ENCODE measurements at regions not wholly inside any gene's neighbourhood (a gene's known extent, or its start where the extent isn't known, plus 50 kb on each side); places are given as distances from the start of the nearest gene placed in this dataset.

- peak overlapping the region; percentile 4; the same call in 1 of the 2 replicates for H3K9ac ChIP-seq (ENCODE audit: low read depth, low read length)
These were observed 104.1 kb downstream of the EVX1 start for GRCh38 chr7:27346531-27347275.

GRCh38 chr7:27347276-27347640 is 104.7 kb downstream of the EVX1 start:
- no peaks in the 10 kb centered on the region for H3K36me3 ChIP-seq (ENCODE audit: insufficient read depth, low read length)
- H3K4me1 ChIP-seq (ENCODE audit: insufficient read depth, low read length), result peaks cover 19% of the 10 kb centered on the region; the same call in 1 of the 2 replicates
- no peaks in the 10 kb centered on the region for H3K9me3 ChIP-seq (ENCODE audit: control insufficient read depth, insufficient read depth, low read length)
- peak overlapping the region; percentile 4; the same call in 1 of the 2 replicates for H3K9ac ChIP-seq (ENCODE audit: low read depth, low read length)

More at GRCh38 chr7:27346531-27347275, 104.1 kb downstream of the EVX1 start:
- no peaks in the 10 kb centered on the region for H3K9me3 ChIP-seq (ENCODE audit: control insufficient read depth, insufficient read depth, low read length)
- peaks cover 19% of the 10 kb centered on the region; the same call in 1 of the 2 replicates for H3K4me1 ChIP-seq (ENCODE audit: insufficient read depth, low read length)
- H3K36me3 ChIP-seq (ENCODE audit: insufficient read depth, low read length), result no peaks in the 10 kb centered on the region

- Histone ChIP-seq H3K4me1 (ENCODE audit: insufficient read depth, low read length) (peaks cover 15% of the 10 kb centered on the region; the same call in 1 of the 2 replicates), H3K36me3 (ENCODE audit: insufficient read depth, low read length) (no peaks in the 10 kb centered on the region), H3K9me3 (ENCODE audit: control insufficient read depth, insufficient read depth, low read length) (no peaks in the 10 kb centered on the region), H3K9ac (ENCODE audit: low read depth, low read length) (no peak overlapping the region)
These were observed 107.0 kb downstream of the EVX1 start for GRCh38 chr7:27349621-27350020.

GRCh38 chr7:27351137-27351536 is 108.5 kb downstream of the EVX1 start:
- Histone ChIP-seq H3K36me3 (ENCODE audit: insufficient read depth, low read length) (no peaks in the 10 kb centered on the region), H3K4me1 (ENCODE audit: insufficient read depth, low read length) (peaks cover 9% of the 10 kb centered on the region; the same call in 1 of the 2 replicates), H3K9ac (ENCODE audit: low read depth, low read length) (no peak overlapping the region), H3K9me3 (ENCODE audit: control insufficient read depth, insufficient read depth, low read length) (no peaks in the 10 kb centered on the region)

- H3K9ac ChIP-seq (ENCODE audit: low read depth, low read length), result no peak overlapping the region
- H3K36me3 ChIP-seq (ENCODE audit: insufficient read depth, low read length), result no peaks in the 10 kb centered on the region
These were observed 109.2 kb downstream of the EVX1 start for GRCh38 chr7:27351786-27352185.

GRCh38 chr7:27359181-27360125 is 116.9 kb downstream of the EVX1 start:
- no peaks in the 10 kb centered on the region for H3K36me3 ChIP-seq (ENCODE audit: insufficient read depth, low read length)
- H3K9me3 ChIP-seq (ENCODE audit: control insufficient read depth, insufficient read depth, low read length), result no peaks in the 10 kb centered on the region

More at GRCh38 chr7:27351786-27352185, 109.2 kb downstream of the EVX1 start:
- H3K9me3 ChIP-seq (ENCODE audit: control insufficient read depth, insufficient read depth, low read length), result no peaks in the 10 kb centered on the region
- 0 out of 2 replicates have a peak, but pooled peaks cover 4% of the 10 kb centered on the region for H3K4me1 ChIP-seq (ENCODE audit: insufficient read depth, low read length)

GRCh38 chr7:27361522-27361921 is 118.9 kb downstream of the EVX1 start:
- H3K4me1 ChIP-seq (ENCODE audit: insufficient read depth, low read length), result no peaks in the 10 kb centered on the region
- no peak overlapping the region for H3K9ac ChIP-seq (ENCODE audit: low read depth, low read length)
- no peaks in the 10 kb centered on the region for H3K36me3 ChIP-seq (ENCODE audit: insufficient read depth, low read length)
- H3K9me3 ChIP-seq (ENCODE audit: control insufficient read depth, insufficient read depth, low read length), result no peaks in the 10 kb centered on the region

More at GRCh38 chr7:27359181-27360125, 116.9 kb downstream of the EVX1 start:
- H3K4me1 ChIP-seq (ENCODE audit: insufficient read depth, low read length), result no peaks in the 10 kb centered on the region
- no peak overlapping the region for H3K9ac ChIP-seq (ENCODE audit: low read depth, low read length)

- Histone ChIP-seq H3K36me3 (ENCODE audit: insufficient read depth, low read length) (no peaks in the 10 kb centered on the region), H3K9me3 (ENCODE audit: control insufficient read depth, insufficient read depth, low read length) (no peaks in the 10 kb centered on the region), H3K4me1 (ENCODE audit: insufficient read depth, low read length) (no peaks in the 10 kb centered on the region), H3K9ac (ENCODE audit: low read depth, low read length) (no peak overlapping the region)
These were observed 119.4 kb downstream of the EVX1 start for GRCh38 chr7:27362026-27362425.

GRCh38 chr7:27364344-27364758 is 121.7 kb downstream of the EVX1 start:
- Histone ChIP-seq H3K9ac (ENCODE audit: low read depth, low read length) (no peak overlapping the region), H3K36me3 (ENCODE audit: insufficient read depth, low read length) (no peaks in the 10 kb centered on the region), H3K9me3 (ENCODE audit: control insufficient read depth, insufficient read depth, low read length) (no peaks in the 10 kb centered on the region), H3K4me1 (ENCODE audit: insufficient read depth, low read length) (no peaks in the 10 kb centered on the region)

GRCh38 chr7:27367179-27367932 is 124.8 kb downstream of the EVX1 start:
- Histone ChIP-seq H3K36me3 (ENCODE audit: insufficient read depth, low read length) (no peaks in the 10 kb centered on the region), H3K4me1 (ENCODE audit: insufficient read depth, low read length) (no peaks in the 10 kb centered on the region), H3K9ac (ENCODE audit: low read depth, low read length) (no peak overlapping the region), H3K9me3 (ENCODE audit: control insufficient read depth, insufficient read depth, low read length) (no peaks in the 10 kb centered on the region)

- no peaks in the 10 kb centered on the region for H3K9me3 ChIP-seq (ENCODE audit: control insufficient read depth, insufficient read depth, low read length)
- H3K9ac ChIP-seq (ENCODE audit: low read depth, low read length), result no peak overlapping the region
- H3K4me1 ChIP-seq (ENCODE audit: insufficient read depth, low read length), result no peaks in the 10 kb centered on the region
- no peaks in the 10 kb centered on the region for H3K36me3 ChIP-seq (ENCODE audit: insufficient read depth, low read length)
These were observed 125.4 kb downstream of the EVX1 start for GRCh38 chr7:27367933-27368549.

GRCh38 chr7:27374958-27375841 is 132.6 kb downstream of the EVX1 start:
- no peak overlapping the region for H3K9ac ChIP-seq (ENCODE audit: low read depth, low read length)

GRCh38 chr7:27375958-27376357 is 133.4 kb downstream of the EVX1 start:
- no peak overlapping the region for H3K9ac ChIP-seq (ENCODE audit: low read depth, low read length)

More at GRCh38 chr7:27374958-27375841, 132.6 kb downstream of the EVX1 start:
- Histone ChIP-seq H3K36me3 (ENCODE audit: insufficient read depth, low read length) (no peaks in the 10 kb centered on the region), H3K9me3 (ENCODE audit: control insufficient read depth, insufficient read depth, low read length) (no peaks in the 10 kb centered on the region), H3K4me1 (ENCODE audit: insufficient read depth, low read length) (peaks cover 15% of the 10 kb centered on the region; the same call in 1 of the 2 replicates)

More at GRCh38 chr7:27375958-27376357, 133.4 kb downstream of the EVX1 start:
- peaks cover 15% of the 10 kb centered on the region; the same call in 1 of the 2 replicates for H3K4me1 ChIP-seq (ENCODE audit: insufficient read depth, low read length)
- no peaks in the 10 kb centered on the region for H3K9me3 ChIP-seq (ENCODE audit: control insufficient read depth, insufficient read depth, low read length)
- no peaks in the 10 kb centered on the region for H3K36me3 ChIP-seq (ENCODE audit: insufficient read depth, low read length)

Data from ES-I3 (cell line).